ENCODE measurements at regions not wholly inside any gene's neighbourhood (a gene's known extent, or its start where the extent isn't known, plus 50 kb on each side); places are given as distances from the start of the nearest gene placed in this dataset.

DNA sequence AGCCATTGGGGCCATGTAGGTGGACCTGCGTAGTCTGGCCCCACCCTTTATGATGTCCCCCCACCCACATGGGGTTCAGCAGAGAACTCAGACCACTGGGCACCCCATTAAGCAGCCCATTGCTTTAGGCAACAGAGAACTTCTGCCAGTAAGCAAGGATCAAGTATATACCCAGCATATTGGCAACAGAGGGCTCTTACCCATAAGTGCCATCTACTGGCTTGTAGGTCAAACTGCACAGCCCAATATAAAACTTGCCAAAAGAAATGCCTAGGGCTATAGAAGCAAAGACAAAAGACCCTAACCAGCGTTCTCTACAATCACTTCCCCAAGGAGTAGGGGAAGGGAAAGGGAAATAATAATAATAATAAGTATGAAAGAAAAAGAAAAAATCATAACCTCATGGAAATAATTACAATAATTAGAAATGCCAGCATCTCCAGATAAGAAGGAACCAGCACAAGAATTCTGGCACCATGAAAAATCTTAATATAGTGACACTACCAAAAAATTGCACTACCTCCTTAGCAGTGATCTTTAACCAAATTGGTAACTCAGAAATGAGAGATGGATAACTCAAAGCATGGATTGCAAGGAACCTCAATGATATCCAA, 1090.7 kb downstream of the FAT4 start:
- H3K27ac ChIP-seq (ENCODE audit: control insufficient read depth, insufficient read depth), result no peak overlapping the region
- WGBS (ENCODE audit: insufficient coverage, insufficient replicate concordance, low lambda C conversion rate, missing lambda C conversion rate), result 19% methylated on average over 2 of the region's 2 CpGs
- no peaks in the 10 kb centered on the region for H3K79me2 ChIP-seq (ENCODE audit: control insufficient read depth, insufficient read depth, low read length)
- in situ Hi-C loops (cut with MboI), result no loop called here
- no peak overlapping the region for H3K4me3 ChIP-seq
- H3K4me2 ChIP-seq (ENCODE audit: control insufficient read depth, insufficient read depth), result no peak overlapping the region
- FAIRE-seq (peak; percentile 31), DNase-seq (ENCODE audit: low read depth, low spot score) (no peak), ATAC-seq (peak; percentile 94)
- no peak overlapping the region for H2AFZ ChIP-seq (ENCODE audit: control insufficient read depth, low read depth, low read length)
- H3K9ac ChIP-seq (ENCODE audit: control insufficient read depth, insufficient read depth, low read length), result no peak overlapping the region
- BruUV-seq (replicated peaks), result no TSS peak
- H3K36me3 ChIP-seq (ENCODE audit: control insufficient read depth in 2 of 2, insufficient read depth in 2 of 2, low read length in 1 of 2), result no peaks in the 10 kb centered on the region
- CTCF ChIA-PET, result interaction anchor here (0.6 to 1.0 kb wide), 6 partner anchors 10 to 1040 kb away, joined by 3 to 4 read pairs (median 3); no protein-coding TSS in a partner anchor
- no peaks in the 10 kb centered on the region for H4K20me1 ChIP-seq (ENCODE audit: control insufficient read depth, insufficient read depth)
- RAD21 ChIA-PET (ENCODE audit: unreplicated experiment), result no interaction called here
- POLR2A ChIA-PET, result no interaction called here
- no peaks in the 10 kb centered on the region for H3K27me3 ChIP-seq (replicated peaks in 1 of 2; ENCODE audit: control insufficient read depth in 2 of 2, insufficient read depth in 2 of 2, low read length in 1 of 2)
- intact Hi-C loops (cut with micrococcal nuclease; ENCODE audit: unreplicated experiment), result loop anchor here (5.0 kb wide), 1 partner anchor 1093 kb away; the partner anchor contains the start of gene FAT4
- H3K4me1 ChIP-seq (ENCODE audit: control insufficient read depth, insufficient read depth, low read length), result no peaks in the 10 kb centered on the region
- H3K9me3 ChIP-seq (replicated peaks; ENCODE audit: control insufficient read depth, insufficient read depth, low read length), result no peaks in the 10 kb centered on the region
- TF ChIP-seq JUNB (IDR thresholded peaks at IDR 0.05) (no peak), SMC3 (IDR thresholded peaks at IDR 0.05; ENCODE audit: borderline replicate concordance, low read length) (peak; percentile 59; the same call in 1 of the 2 replicates), CTCF (IDR thresholded peaks at IDR 0.05 in 2 of 3, conservative IDR thresholded peaks at IDR 0.05 in 1 of 3; ENCODE audit: control insufficient read depth in 2 of 3, extremely low read depth in 1 of 3, insufficient read depth in 1 of 3, low read depth in 3 of 3, low read length in 3 of 3) (peak; percentile 52 to 66 (median 56)), ZSCAN29 (IDR thresholded peaks at IDR 0.05) (no peak), RAD21 (IDR thresholded peaks at IDR 0.05; ENCODE audit: insufficient read depth, low read depth, low read length) (peak; percentile 48; the same call in 1 of the 2 replicates)
- SMC1A ChIA-PET (ENCODE audit: uncharacterized antibody, unreplicated experiment), result no interaction called here
